GM12891 (cell line): ENCODE measurements at regions not wholly inside any gene's neighbourhood (a gene's known extent, or its start where the extent isn't known, plus 50 kb on each side); places are given as distances from the start of the nearest gene placed in this dataset.

Experiments
- POLR2A ChIP-seq: IDR thresholded peaks from 2 replicates; pipeline ENCODE4 v1.6.1; 2011; ENCODE audit warnings: low read depth, low read length, control low read depth
- POLR2AphosphoS5 ChIP-seq: IDR thresholded peaks from 2 replicates; pipeline ENCODE4 v1.6.1; 2011; ENCODE audit warnings: low read depth, low read length, control low read depth
- SPI1 ChIP-seq: IDR thresholded peaks from 2 replicates; pipeline ENCODE4 v1.6.1; 2011; ENCODE audit warnings: low read depth, low read length, control low read depth
- TAF1 ChIP-seq: IDR thresholded peaks from 2 replicates; pipeline ENCODE4 v1.6.1; 2011; ENCODE audit warnings: low read depth, low read length, control low read depth

GRCh38 chr2:39994151-39994550 is 215.1 kb upstream of the THUMPD2 start:
- no peak for TF ChIP-seq POLR2A
- TF ChIP-seq POLR2AphosphoS5 = no peak
- TF ChIP-seq TAF1 = no peak
- TF ChIP-seq SPI1 = no peak
